ENCODE measurements at regions not wholly inside any gene's neighbourhood (a gene's known extent, or its start where the extent isn't known, plus 50 kb on each side); places are given as distances from the start of the nearest gene placed in this dataset.
"Not testable (repeated sequence)": the region's sequence is repeated elsewhere in the genome, so short reads cannot be mapped to it uniquely, and the experiment has no call there.

GRCh38 chr6:2576499-2576898, 174.2 kb downstream of the MYLK4 start:
- H3K9me3 ChIP-seq, result no peaks in the 10 kb centered on the region
- no peak overlapping the region for H3K9ac ChIP-seq (ENCODE audit: low read depth in 2 of 2, low read length in 2 of 2)
- no peak for DNase-seq
- no peaks in the 10 kb centered on the region for H3K4me1 ChIP-seq
- no peak overlapping the region for H3K4me3 ChIP-seq
- H3K27me3 ChIP-seq, result no peaks in the 10 kb centered on the region
- intact Hi-C loops (cut with DNase I), result no loop called here
- no peak overlapping the region for H3K27ac ChIP-seq
- no peak for TF ChIP-seq CTCF (IDR thresholded peaks at IDR 0.05)
- no peaks in the 10 kb centered on the region for H3K36me3 ChIP-seq

DNA sequence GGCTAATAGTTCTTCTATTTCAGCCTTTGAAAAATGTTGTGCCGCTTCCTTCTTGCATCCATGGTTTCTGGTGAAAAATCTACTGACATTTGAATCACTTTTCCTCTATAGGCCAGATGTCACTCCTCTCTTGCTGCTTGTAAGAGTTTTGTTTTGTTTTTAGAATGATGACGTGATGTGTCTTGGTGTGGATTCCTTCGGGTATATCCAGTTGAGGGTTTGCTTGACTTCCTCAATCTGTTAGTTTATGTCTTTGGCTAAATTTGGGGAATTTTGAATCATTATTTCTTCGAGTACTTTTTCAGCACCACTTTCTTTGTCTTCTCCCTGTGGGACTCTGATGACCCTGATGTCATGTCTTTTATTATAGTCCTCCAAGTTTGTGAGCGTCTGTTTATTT, 175.5 kb downstream of the MYLK4 start:
- H3K27ac ChIP-seq, result no peak overlapping the region
- TF ChIP-seq CTCF (IDR thresholded peaks at IDR 0.05), result no peak
- no peaks in the 10 kb centered on the region for H3K4me1 ChIP-seq

DNA sequence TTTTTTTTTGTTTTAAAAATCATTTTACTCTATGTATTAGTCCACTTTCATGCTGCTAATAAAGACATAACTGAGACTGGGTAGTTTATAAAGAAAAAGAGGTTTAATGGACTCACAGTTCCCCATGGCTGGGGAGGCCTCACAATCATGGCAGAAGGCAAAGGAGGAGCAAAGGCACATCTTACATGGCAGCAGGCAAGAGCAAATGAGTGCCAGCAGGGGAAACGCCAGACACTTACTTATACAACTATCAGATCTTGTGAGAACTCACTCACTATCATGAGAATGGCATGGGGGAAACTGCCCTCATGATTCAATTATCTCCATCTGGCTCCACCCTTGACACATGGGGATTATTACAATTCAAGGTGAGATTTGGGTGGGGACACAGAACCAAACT, 181.3 kb downstream of the MYLK4 start:
- intact Hi-C loops (cut with DNase I); H3K9ac ChIP-seq (ENCODE audit: low read depth in 2 of 2, low read length in 2 of 2): not testable (repeated sequence)

More for the DNA sequence above, 175.5 kb downstream of the MYLK4 start:
- no peaks in the 10 kb centered on the region for H3K9me3 ChIP-seq
- no peaks in the 10 kb centered on the region for H3K27me3 ChIP-seq
- H3K4me3 ChIP-seq, result no peak overlapping the region
- intact Hi-C loops (cut with DNase I), result no loop called here
- H3K9ac ChIP-seq (ENCODE audit: low read depth in 2 of 2, low read length in 2 of 2), result no peak overlapping the region
- DNase-seq, result no peak
- H3K36me3 ChIP-seq, result no peaks in the 10 kb centered on the region

GRCh38 chr6:2566048-2566447, 184.7 kb downstream of the MYLK4 start:
- no peak overlapping the region for H3K27ac ChIP-seq
- H3K4me3 ChIP-seq, result no peak overlapping the region
- no peaks in the 10 kb centered on the region for H3K4me1 ChIP-seq
- H3K9ac ChIP-seq (ENCODE audit: low read depth in 2 of 2, low read length in 2 of 2), result no peak overlapping the region
- no peaks in the 10 kb centered on the region for H3K27me3 ChIP-seq
- intact Hi-C loops (cut with DNase I), result no loop called here
- TF ChIP-seq CTCF (IDR thresholded peaks at IDR 0.05), result no peak
- no peaks in the 10 kb centered on the region for H3K9me3 ChIP-seq
- no peak for DNase-seq
- H3K36me3 ChIP-seq, result no peaks in the 10 kb centered on the region

More for the DNA sequence above, 181.3 kb downstream of the MYLK4 start:
- not testable (repeated sequence) for H3K4me1 ChIP-seq, DNase-seq, H3K27ac ChIP-seq, H3K36me3 ChIP-seq, H3K9me3 ChIP-seq, H3K4me3 ChIP-seq, H3K27me3 ChIP-seq

DNA sequence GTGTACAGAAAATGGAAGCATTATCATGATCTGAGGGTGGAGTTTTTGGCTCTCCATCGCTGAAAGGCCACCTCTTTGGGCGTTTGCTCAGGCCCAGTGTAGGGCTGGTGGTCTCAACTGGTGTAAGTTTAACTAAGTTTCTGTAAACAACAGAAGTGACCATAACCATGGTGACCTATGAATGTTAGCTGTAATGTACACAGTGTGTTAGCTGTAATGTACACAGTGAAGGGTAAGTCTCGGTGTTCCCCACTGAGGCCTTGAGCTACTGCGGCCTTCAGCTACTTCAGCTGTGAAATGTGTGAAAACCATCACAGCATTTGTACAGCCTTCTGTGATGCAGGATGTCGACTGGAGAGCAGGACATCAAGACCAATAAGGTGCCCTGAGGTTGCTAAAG, 185.2 kb downstream of the MYLK4 start:
- Histone ChIP-seq H3K27me3 (no peaks in the 10 kb centered on the region), H3K4me3 (no peak overlapping the region), H3K36me3 (no peaks in the 10 kb centered on the region), H3K4me1 (no peaks in the 10 kb centered on the region), H3K27ac (no peak overlapping the region), H3K9ac (ENCODE audit: low read depth in 2 of 2, low read length in 2 of 2) (no peak overlapping the region), H3K9me3 (no peaks in the 10 kb centered on the region)
- intact Hi-C loops (cut with DNase I), result no loop called here
- no peak for TF ChIP-seq CTCF (IDR thresholded peaks at IDR 0.05)
- no peak for DNase-seq

- no peak for TF ChIP-seq CTCF (IDR thresholded peaks at IDR 0.05)
- no peaks in the 10 kb centered on the region for H3K4me1 ChIP-seq
- no peak overlapping the region for H3K4me3 ChIP-seq
- H3K36me3 ChIP-seq, result no peaks in the 10 kb centered on the region
- no peak overlapping the region for H3K27ac ChIP-seq
- H3K9me3 ChIP-seq, result no peaks in the 10 kb centered on the region
- intact Hi-C loops (cut with DNase I), result no loop called here
- no peaks in the 10 kb centered on the region for H3K27me3 ChIP-seq
- no peak for DNase-seq
- H3K9ac ChIP-seq (ENCODE audit: low read depth in 2 of 2, low read length in 2 of 2), result no peak overlapping the region
Measured at GRCh38 chr6:2563635-2564034, 187.1 kb downstream of the MYLK4 start.
